ENCODE measurements at regions not wholly inside any gene's neighbourhood (a gene's known extent, or its start where the extent isn't known, plus 50 kb on each side); places are given as distances from the start of the nearest gene placed in this dataset.
"Not testable (repeated sequence)": the region's sequence is repeated elsewhere in the genome, so short reads cannot be mapped to it uniquely, and the experiment has no call there.

DNA sequence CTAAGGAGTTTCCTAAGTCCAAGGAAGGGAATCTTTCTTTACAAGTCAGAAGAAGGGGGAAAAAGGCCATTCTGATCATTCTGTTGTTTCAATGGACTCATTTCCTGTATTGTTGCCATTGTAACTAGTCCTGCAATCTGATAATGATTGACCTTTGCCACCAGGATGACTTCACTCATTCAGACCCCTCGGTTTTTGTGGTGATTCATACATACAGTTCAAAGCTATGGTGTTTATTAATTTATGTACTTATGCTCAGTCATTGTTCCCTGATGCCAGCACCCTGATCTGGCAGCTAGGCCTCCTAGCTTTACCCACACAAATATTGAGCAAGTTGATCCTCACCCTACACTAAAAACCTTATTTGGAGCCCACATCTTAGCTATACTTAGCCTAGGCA is 57.6 kb upstream of the ZNF519 start:
- peak; percentile 1 for DNase-seq (ENCODE audit: low read depth)

DNA sequence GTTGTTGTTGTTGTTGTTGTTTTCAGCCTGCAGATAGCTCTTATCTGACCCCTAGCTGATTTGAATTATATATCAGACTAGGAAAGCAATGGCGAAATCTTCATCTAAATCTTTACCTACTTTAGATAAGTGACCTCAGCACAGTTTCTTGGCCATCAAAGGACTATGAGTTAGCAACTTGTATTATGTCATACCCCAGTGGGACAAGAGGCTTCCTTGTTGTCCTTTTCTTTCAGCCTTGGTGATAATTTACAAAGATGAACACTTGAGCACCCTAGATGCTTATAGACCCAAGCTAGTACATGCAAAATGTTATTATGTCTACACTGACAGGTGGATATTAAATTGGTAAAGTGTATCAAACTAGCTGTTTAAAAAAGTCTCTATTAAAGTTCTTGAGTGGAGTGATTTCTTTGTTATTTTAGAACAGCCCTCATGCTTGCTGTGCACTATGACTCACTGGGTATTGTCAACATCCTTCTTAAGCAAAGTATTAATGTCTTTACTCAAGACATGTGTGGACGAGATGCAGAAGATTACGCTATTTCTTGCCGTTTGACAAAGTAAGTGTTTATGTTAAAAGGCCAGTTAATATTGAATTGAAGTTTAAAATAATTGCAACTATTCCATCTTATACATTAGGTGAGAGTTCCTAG is 56.6 kb upstream of the ZNF519 start:
- not testable (repeated sequence) for DNase-seq (ENCODE audit: low read depth)

Measured in GM04504 (cell line).